GM12872 (cell line): ENCODE measurements at regions not wholly inside any gene's neighbourhood (a gene's known extent, or its start where the extent isn't known, plus 50 kb on each side); places are given as distances from the start of the nearest gene placed in this dataset.

Experiments used
- TF ChIP-seq, protein P1 (sequence below): IDR thresholded peaks from 3 replicates; pipeline ENCODE4 v1.5.1; 2011; ENCODE audit warnings: low read depth, mild to moderate bottlenecking, low read length, moderate library complexity; ENCODE audit not compliant: insufficient read depth

DNA sequence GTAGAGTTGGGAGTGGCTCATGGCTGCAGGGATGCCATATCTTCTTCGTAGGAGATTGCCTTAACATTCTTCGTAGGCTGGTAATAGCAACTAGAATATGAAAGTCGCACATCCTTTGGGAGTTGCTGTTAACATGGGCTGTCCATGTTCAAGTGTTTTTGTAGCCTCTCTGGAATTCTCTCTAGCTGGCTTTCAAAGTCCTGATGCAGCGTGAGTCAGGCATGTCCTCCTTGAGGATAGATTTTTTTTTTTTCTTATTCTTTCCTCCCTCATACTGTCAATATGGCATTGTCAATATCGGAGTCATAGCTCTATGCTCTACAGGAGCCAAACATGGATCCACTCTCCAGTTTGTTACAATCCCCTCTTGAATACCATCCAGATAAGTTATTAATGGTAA is 494.8 kb upstream of the WWC1 start:
- TF ChIP-seq, protein P1, sequence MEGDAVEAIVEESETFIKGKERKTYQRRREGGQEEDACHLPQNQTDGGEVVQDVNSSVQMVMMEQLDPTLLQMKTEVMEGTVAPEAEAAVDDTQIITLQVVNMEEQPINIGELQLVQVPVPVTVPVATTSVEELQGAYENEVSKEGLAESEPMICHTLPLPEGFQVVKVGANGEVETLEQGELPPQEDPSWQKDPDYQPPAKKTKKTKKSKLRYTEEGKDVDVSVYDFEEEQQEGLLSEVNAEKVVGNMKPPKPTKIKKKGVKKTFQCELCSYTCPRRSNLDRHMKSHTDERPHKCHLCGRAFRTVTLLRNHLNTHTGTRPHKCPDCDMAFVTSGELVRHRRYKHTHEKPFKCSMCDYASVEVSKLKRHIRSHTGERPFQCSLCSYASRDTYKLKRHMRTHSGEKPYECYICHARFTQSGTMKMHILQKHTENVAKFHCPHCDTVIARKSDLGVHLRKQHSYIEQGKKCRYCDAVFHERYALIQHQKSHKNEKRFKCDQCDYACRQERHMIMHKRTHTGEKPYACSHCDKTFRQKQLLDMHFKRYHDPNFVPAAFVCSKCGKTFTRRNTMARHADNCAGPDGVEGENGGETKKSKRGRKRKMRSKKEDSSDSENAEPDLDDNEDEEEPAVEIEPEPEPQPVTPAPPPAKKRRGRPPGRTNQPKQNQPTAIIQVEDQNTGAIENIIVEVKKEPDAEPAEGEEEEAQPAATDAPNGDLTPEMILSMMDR = no peak

GRCh38 chr5:167797933-167798332 is 493.5 kb upstream of the WWC1 start:
- TF ChIP-seq, protein P1 = no peak

- TF ChIP-seq, protein P1 = no peak
Observed at GRCh38 chr5:167798448-167798847, 493.0 kb upstream of the WWC1 start.

DNA sequence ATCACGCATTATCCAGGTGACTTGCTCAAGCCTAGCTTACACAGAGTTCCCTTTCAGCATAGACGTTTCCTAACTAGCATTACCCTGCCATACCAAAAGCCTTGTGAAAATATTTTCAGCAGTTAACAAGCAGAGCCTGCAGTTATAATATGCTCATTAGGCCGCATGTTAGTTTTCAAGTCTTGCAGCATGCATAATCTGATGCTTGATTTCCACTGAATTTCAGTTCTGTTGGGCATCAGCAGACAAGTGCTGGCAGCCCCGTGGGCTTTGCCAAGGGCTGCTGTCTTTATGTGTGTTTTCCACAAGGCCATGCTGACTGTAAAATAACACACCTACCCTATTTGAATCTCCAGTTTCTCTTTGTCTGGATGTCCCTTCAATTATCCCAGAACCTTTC is 491.0 kb upstream of the WWC1 start:
- TF ChIP-seq, protein P1 = no peak

DNA sequence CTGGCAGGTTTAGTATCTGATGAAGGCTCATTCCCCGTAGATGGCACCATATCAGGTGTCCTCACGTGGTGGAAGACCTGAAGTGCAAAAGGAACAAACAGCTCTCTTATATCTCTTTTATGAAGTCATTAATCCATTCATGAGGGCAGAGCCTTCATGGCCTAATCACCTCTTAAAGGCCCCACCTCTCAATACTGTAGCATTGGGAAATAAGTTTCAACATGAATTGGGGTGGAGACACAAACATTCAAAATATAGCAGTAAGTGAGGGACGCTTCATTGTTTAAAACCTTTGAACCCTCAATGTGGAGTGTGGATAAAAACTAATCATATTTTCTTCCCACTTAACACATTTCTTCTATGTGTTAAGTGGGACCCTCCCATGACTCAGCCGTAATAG is 489.4 kb upstream of the WWC1 start:
- TF ChIP-seq, protein P1 = no peak

DNA sequence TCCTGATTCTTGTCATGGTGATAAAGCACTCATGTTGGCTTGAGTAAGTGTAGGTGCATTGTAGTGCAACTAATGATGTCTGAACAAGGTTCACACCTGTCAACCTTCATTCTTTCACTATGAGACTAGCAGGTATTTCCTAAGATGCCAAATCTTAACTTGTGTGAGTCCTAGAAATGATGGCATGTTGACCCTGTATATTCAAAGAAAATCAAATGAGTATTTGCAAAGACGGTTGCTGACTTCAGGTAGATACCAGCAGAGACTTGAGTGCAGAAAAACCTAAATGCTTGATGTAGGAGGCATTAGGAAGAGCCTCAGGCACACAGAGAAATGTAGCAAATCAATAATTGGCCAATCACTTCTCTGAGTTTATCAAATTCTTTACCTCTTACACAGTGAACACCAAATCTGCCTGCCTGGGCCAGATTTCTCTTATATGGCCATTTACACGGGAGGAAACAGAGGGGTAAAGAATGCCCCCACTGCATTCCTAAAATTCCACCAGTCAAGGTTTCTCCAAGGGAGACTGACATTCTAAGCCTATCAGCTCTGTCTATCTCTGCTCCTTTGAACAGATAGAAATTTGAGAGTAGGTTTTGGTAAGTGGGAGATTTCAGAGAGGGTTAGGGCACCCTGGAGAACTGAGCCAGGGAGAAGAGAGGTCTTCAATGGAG is 488.6 kb upstream of the WWC1 start:
- TF ChIP-seq, protein P1 = no peak

- TF ChIP-seq, protein P1 = no peak
Observed at GRCh38 chr5:167804512-167805220, 486.8 kb upstream of the WWC1 start.
